CD4-positive, alpha-beta T cell (primary cell): ENCODE measurements at regions not wholly inside any gene's neighbourhood (a gene's known extent, or its start where the extent isn't known, plus 50 kb on each side); places are given as distances from the start of the nearest gene placed in this dataset.

Experiments
- ATAC-seq: fragments of 200-7000 bp; cut with Tn5 transposase; one replicate; pipeline ENCODE4 v1.10.0; 2022; ENCODE audit warnings: mild to moderate bottlenecking; ENCODE audit not compliant: poor library complexity
- CTCF ChIA-PET: fragments of 350-600 bp; sonication (Branson Sonifier 250); formaldehyde crosslinking; loops from one replicate; lab custom pipeline; 2021; ENCODE audit warnings: antibody characterized with exemption, inconsistent platforms; lab: Charles Lee
- POLR2A ChIA-PET: fragments of 350-600 bp; sonication (Branson Sonifier 250); formaldehyde crosslinking; loops from one replicate; lab custom pipeline; 2021; ENCODE audit warnings: antibody characterized with exemption, inconsistent platforms; lab: Charles Lee
- DNase-seq, 14 experiments: peaks; one replicate each; pipeline ENCODE4 v3.0.0-alpha.2; 2013 to 2020; ENCODE audit warnings: mixed read lengths in 2 of 14
- H3K27ac ChIP-seq, 2 donors: one replicate each; pipeline versions ENCODE4 v1.5.1 to v1.7.0; 2013; ENCODE audit warnings: low read length in 2 of 2, low read depth in 1 of 2, mild to moderate bottlenecking in 1 of 2
- H3K27me3 ChIP-seq, 2 experiments: 1 replicate in 1 of 2; 2 replicates in 1 of 2; pipeline versions ENCODE4 v1.6.1 to v1.7.0; 2013; ENCODE audit warnings: low read length in 2 of 2, control low read depth in 1 of 2, mild to moderate bottlenecking in 1 of 2, moderate library complexity in 1 of 2; ENCODE audit not compliant: insufficient read depth in 2 of 2, control insufficient read depth in 1 of 2
- H3K36me3 ChIP-seq: one replicate; pipeline ENCODE4 v1.6.1; 2013; ENCODE audit warnings: low read length, control low read depth; ENCODE audit not compliant: insufficient read depth
- H3K4me1 ChIP-seq: one replicate; pipeline ENCODE4 v1.6.1; 2013; ENCODE audit warnings: low read length, control low read depth; ENCODE audit not compliant: insufficient read depth
- H3K4me3 ChIP-seq: one replicate; pipeline ENCODE4 v1.5.1; 2013; ENCODE audit warnings: mild to moderate bottlenecking, low read length, moderate library complexity
- H3K9me3 ChIP-seq, 2 experiments: 1 replicate in 1 of 2; 2 replicates in 1 of 2; pipeline versions ENCODE4 v1.6.1 to v1.7.0; 2013; ENCODE audit warnings: low read length in 2 of 2, mild to moderate bottlenecking in 2 of 2, control low read depth in 1 of 2, moderate library complexity in 1 of 2; ENCODE audit not compliant: control insufficient read depth in 1 of 2, insufficient read depth in 1 of 2
- H3K27ac Mint-ChIP-seq: one replicate; pipeline ENCODE4 v1.8.0; 2020; ENCODE audit warnings: mixed read lengths
- H3K27me3 Mint-ChIP-seq: one replicate; pipeline ENCODE4 v1.8.0; 2021; ENCODE audit warnings: mixed read lengths
- H3K36me3 Mint-ChIP-seq: one replicate; pipeline ENCODE4 v1.8.0; 2021; ENCODE audit warnings: low read depth, mixed read lengths
- H3K4me1 Mint-ChIP-seq: one replicate; pipeline ENCODE4 v1.8.0; 2021; ENCODE audit warnings: low read depth, mixed read lengths
- H3K4me3 Mint-ChIP-seq: one replicate; pipeline ENCODE4 v1.8.0; 2020; ENCODE audit warnings: mild to moderate bottlenecking, mixed read lengths
- H3K9me3 Mint-ChIP-seq: one replicate; pipeline ENCODE4 v1.8.0; 2020; ENCODE audit warnings: mixed read lengths
- intact Hi-C, 2 experiments: fragments of 100-400 bp; cut with DNase I in 1 of 2; cut with micrococcal nuclease in 1 of 2; formaldehyde crosslinking; loops; one replicate each; pipeline versions ENCODE4 v1.15.1 to v1.9.0; 2023 to 2025; cut with DNase I, micrococcal nuclease
- TF ChIP-seq, protein P1 (sequence below): fragments of 200-600 bp; IDR thresholded peaks from one replicate; pipeline ENCODE4 v1.8.0; 2022; ENCODE audit warnings: antibody characterized with exemption, mild to moderate bottlenecking

DNA sequence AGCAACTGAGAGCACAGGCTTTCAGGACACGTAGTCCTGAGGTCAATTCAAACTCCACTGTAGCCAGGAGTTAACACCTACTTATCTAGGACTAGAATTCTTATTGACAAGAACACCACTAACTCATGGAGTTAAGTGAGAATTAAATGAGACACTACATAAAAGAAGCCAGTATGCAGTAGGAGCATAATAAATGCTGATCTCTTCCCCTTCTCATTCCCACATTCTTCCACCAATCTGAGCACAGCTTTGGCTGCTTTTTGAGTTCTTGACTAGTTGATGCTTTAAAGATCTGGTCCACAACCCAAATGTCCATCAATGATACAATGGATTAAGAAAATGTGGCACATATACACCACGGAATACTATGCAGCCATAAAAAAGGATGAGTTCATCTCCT lies 55.2 kb downstream of the TTC32 start:
- no peaks in the 10 kb centered on the region for H3K36me3 ChIP-seq
- Mint-ChIP-seq H3K27ac (no peak overlapping the region), H3K4me3 (no peak overlapping the region), H3K9me3 (no peaks in the 10 kb centered on the region), H3K27me3 (peaks cover 21% of the 10 kb centered on the region), H3K4me1 (no peaks in the 10 kb centered on the region), H3K36me3 (no peaks in the 10 kb centered on the region)
- no peak overlapping the region for H3K4me3 ChIP-seq
- DNase-seq (no peak), ATAC-seq (no peak)
- intact Hi-C loops, result no loop called here
- ChIA-PET POLR2A (no interaction called here), CTCF (no interaction called here)
- no peak overlapping the region for H3K27ac ChIP-seq
- no peaks in the 10 kb centered on the region for H3K9me3 ChIP-seq
- TF ChIP-seq, protein P1, sequence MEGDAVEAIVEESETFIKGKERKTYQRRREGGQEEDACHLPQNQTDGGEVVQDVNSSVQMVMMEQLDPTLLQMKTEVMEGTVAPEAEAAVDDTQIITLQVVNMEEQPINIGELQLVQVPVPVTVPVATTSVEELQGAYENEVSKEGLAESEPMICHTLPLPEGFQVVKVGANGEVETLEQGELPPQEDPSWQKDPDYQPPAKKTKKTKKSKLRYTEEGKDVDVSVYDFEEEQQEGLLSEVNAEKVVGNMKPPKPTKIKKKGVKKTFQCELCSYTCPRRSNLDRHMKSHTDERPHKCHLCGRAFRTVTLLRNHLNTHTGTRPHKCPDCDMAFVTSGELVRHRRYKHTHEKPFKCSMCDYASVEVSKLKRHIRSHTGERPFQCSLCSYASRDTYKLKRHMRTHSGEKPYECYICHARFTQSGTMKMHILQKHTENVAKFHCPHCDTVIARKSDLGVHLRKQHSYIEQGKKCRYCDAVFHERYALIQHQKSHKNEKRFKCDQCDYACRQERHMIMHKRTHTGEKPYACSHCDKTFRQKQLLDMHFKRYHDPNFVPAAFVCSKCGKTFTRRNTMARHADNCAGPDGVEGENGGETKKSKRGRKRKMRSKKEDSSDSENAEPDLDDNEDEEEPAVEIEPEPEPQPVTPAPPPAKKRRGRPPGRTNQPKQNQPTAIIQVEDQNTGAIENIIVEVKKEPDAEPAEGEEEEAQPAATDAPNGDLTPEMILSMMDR, result no peak
- no peaks in the 10 kb centered on the region for H3K4me1 ChIP-seq
- peaks cover 0 to 6% of the 10 kb centered on the region in 2 experiments for H3K27me3 ChIP-seq

DNA sequence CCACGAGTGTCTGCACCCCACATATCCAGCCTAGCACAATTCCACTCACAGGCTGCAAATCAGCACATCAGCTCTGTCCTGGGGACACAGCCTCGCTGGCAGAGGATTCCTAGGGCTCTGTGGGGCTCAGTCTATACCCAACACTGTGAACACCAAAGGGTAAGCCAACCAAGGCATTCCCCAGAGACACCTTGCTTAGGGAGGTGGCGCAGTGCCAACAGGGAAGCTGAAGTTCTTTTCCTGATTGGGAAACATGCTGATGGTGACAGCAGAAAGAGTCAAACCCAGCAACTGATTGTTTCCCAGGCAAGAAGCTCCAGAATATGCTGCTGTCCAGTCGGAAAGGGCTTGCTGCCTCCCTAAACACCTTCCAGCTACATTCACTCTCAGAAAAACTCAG lies 55.8 kb downstream of the TTC32 start:
- no peak overlapping the region for H3K27ac Mint-ChIP-seq
- no peak for ATAC-seq
- no peaks in the 10 kb centered on the region for H3K4me1 ChIP-seq
- H3K27me3 Mint-ChIP-seq, result peaks cover 24% of the 10 kb centered on the region
- no peak for DNase-seq
- POLR2A ChIA-PET, result no interaction called here
- no peak overlapping the region for H3K27ac ChIP-seq
- no peaks in the 10 kb centered on the region for H3K4me1 Mint-ChIP-seq
- no peaks in the 10 kb centered on the region for H3K9me3 Mint-ChIP-seq
- CTCF ChIA-PET, result no interaction called here
- TF ChIP-seq, protein P1, result no peak
- no peaks in the 10 kb centered on the region for H3K36me3 Mint-ChIP-seq
- no peaks in the 10 kb centered on the region for H3K9me3 ChIP-seq
- no peak overlapping the region for H3K4me3 ChIP-seq
- intact Hi-C loops, result no loop called here
- no peak overlapping the region for H3K4me3 Mint-ChIP-seq
- H3K27me3 ChIP-seq, result peaks cover 0 to 9% of the 10 kb centered on the region in 2 experiments
- H3K36me3 ChIP-seq, result no peaks in the 10 kb centered on the region

DNA sequence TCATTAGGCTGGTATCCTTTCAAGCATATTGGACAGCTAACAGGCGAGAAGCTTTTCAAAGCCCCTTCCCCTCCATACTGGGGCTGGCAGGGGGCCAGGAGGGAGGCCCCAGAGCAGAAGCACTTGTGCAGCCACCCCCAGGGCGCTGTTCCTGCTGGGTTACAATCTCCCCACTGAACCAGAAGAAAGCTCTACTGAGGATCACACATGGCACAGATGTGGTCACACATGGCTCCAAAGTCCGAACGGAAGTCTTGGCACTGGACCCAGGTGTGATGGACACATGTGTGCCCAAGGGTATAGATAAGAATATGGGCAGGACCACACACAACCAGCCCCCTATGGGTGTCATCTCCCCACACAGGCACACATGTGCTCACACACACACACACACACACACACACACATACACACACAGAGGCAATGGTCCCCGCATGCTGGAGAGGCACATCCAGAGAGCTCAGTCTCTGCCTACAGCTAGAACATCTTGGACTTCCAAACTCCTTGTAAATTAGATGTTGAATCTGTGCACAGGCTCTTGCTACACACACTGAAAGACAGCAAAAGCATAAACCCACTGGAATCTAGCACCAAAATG lies 56.4 kb downstream of the TTC32 start:
- TF ChIP-seq, protein P1, result no peak
- ChIA-PET POLR2A (no interaction called here), CTCF (no interaction called here)
- intact Hi-C loops, result no loop called here
- Mint-ChIP-seq H3K27ac (no peak overlapping the region), H3K36me3 (no peaks in the 10 kb centered on the region), H3K9me3 (no peaks in the 10 kb centered on the region), H3K4me1 (no peaks in the 10 kb centered on the region), H3K27me3 (peaks cover 24% of the 10 kb centered on the region), H3K4me3 (no peak overlapping the region)
- no peak for DNase-seq
- Histone ChIP-seq H3K4me1 (no peaks in the 10 kb centered on the region), H3K4me3 (no peak overlapping the region), H3K27me3 (peaks cover 3 to 9% of the 10 kb centered on the region in 2 experiments), H3K36me3 (no peaks in the 10 kb centered on the region), H3K9me3 (no peaks in the 10 kb centered on the region), H3K27ac (no peak overlapping the region)
- no peak for ATAC-seq
